ENCODE measurements at regions not wholly inside any gene's neighbourhood (a gene's known extent, or its start where the extent isn't known, plus 50 kb on each side); places are given as distances from the start of the nearest gene placed in this dataset.
"Not testable (repeated sequence)": the region's sequence is repeated elsewhere in the genome, so short reads cannot be mapped to it uniquely, and the experiment has no call there.

DNA sequence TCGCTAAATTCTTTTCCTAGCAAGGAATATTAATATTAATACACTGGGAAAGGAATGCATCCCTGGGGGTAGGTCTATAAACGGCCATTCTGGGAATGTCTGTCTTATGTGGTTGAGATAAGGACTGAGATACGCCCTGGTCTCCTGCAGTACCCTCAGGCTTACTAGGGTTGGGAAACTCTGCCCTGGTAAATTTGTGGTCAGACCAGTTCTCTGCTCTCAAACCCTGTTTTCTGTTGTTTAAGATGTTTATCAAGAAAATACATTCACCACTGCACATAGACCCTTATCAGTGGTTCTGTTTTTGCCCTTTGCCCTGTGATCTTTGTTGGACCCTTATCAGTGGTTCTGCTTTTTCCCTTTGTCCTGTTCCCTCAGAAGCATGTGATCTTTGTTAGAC is 335.8 kb downstream of the TMEM38B start:
- TF ChIP-seq, protein P1, sequence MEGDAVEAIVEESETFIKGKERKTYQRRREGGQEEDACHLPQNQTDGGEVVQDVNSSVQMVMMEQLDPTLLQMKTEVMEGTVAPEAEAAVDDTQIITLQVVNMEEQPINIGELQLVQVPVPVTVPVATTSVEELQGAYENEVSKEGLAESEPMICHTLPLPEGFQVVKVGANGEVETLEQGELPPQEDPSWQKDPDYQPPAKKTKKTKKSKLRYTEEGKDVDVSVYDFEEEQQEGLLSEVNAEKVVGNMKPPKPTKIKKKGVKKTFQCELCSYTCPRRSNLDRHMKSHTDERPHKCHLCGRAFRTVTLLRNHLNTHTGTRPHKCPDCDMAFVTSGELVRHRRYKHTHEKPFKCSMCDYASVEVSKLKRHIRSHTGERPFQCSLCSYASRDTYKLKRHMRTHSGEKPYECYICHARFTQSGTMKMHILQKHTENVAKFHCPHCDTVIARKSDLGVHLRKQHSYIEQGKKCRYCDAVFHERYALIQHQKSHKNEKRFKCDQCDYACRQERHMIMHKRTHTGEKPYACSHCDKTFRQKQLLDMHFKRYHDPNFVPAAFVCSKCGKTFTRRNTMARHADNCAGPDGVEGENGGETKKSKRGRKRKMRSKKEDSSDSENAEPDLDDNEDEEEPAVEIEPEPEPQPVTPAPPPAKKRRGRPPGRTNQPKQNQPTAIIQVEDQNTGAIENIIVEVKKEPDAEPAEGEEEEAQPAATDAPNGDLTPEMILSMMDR (optimal IDR thresholded peaks at IDR 0.05 in 1 of 3, IDR thresholded peaks at IDR 0.05 in 1 of 3, conservative IDR thresholded peaks at IDR 0.05 in 1 of 3; ENCODE audit: extremely low read depth in 1 of 3, insufficient read depth in 2 of 3, low read length in 3 of 3), result not testable (repeated sequence)
- TF ChIP-seq EZH2 (IDR thresholded peaks at IDR 0.05; ENCODE audit: low read length), result not testable (repeated sequence)
